ENCODE measurements at regions not wholly inside any gene's neighbourhood (a gene's known extent, or its start where the extent isn't known, plus 50 kb on each side); places are given as distances from the start of the nearest gene placed in this dataset.

DNA sequence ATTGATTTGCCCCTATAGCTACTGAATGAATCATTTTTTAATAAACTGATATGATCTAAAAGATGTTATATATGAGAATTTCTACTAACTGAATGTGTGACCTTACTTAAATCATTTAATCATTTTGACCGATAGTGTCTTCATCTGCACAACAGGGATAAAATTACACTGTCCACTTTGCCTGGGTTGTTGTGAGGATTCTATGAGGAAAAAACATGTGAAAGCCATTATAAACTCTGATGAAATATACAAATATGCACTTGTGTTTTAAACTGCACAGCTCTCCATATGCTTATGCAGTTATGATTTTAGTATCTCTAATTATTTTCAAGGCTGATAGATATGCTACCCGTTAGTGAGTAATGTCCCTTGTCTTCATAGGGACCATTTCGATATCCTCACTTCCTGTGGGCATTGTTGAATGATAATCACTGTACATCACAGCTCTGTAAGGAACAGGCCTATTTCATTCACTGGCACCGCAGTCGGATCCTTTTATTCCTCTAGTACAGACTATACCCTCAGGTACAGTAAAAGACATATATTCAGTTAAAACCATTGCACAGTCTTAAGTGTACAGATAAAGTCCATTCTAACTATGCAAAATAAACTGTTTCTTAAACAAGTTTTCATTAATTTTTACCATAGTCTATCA, 88.7 kb upstream of the RAP1B start:
- Histone ChIP-seq H3K36me3 (ENCODE audit: control insufficient read depth, low read depth, low read length) (no peaks in the 10 kb centered on the region), H3K4me3 (ENCODE audit: low read length) (no peak overlapping the region), H3K27me3 (ENCODE audit: control insufficient read depth, insufficient read depth, low read length) (no peaks in the 10 kb centered on the region), H3K9me3 (ENCODE audit: control insufficient read depth, low read depth, low read length) (no peaks in the 10 kb centered on the region), H3K9ac (ENCODE audit: low read length) (no peak overlapping the region), H3K27ac (ENCODE audit: low read length) (no peak overlapping the region), H3K4me1 (ENCODE audit: control insufficient read depth, low read depth, low read length) (no peaks in the 10 kb centered on the region)

DNA sequence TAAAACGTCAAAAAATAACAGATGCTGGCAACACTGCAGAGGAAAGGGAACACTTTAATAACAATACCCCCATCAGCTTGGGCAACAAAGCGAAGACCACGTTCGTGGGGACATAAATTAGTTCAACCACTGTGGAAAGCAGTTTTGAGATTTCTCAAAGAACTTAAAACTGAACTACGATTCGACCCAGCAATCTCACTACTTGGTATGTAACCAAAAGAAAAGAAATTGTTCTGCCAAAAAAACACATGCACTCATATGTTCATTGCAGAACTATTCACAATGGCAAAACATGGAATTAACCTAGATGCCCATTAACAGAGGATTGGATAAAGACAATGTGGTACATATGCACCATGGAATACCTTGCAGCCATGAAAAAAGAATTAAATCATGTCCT, 81.2 kb upstream of the RAP1B start:
- Histone ChIP-seq H3K4me1 (ENCODE audit: control insufficient read depth, low read depth, low read length) (no peaks in the 10 kb centered on the region), H3K27me3 (ENCODE audit: control insufficient read depth, insufficient read depth, low read length) (no peaks in the 10 kb centered on the region), H3K27ac (ENCODE audit: low read length) (no peak overlapping the region), H3K4me3 (ENCODE audit: low read length) (no peak overlapping the region), H3K36me3 (ENCODE audit: control insufficient read depth, low read depth, low read length) (no peaks in the 10 kb centered on the region), H3K9me3 (ENCODE audit: control insufficient read depth, low read depth, low read length) (no peaks in the 10 kb centered on the region), H3K9ac (ENCODE audit: low read length) (no peak overlapping the region)

DNA sequence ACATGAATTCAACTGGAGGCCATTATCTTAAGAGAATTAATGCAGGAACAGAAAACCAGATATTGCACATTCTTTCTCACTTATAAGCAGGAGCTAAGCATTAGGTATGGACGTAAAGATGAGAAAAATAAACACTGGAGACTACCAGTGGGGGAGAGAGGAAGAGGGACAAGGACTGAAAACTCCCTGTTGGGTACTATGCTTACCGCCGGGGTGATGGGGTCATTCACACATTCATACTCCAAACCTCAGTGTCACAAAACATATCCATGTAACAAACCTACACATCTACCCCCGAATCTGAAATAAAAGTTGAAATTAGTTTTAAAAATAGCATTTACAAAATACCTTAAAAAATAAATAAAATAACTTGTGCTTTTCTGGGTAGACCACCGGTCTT, 80.8 kb upstream of the RAP1B start:
- Histone ChIP-seq H3K4me3 (ENCODE audit: low read length) (no peak overlapping the region), H3K4me1 (ENCODE audit: control insufficient read depth, low read depth, low read length) (no peaks in the 10 kb centered on the region), H3K9ac (ENCODE audit: low read length) (no peak overlapping the region), H3K9me3 (ENCODE audit: control insufficient read depth, low read depth, low read length) (no peaks in the 10 kb centered on the region), H3K27me3 (ENCODE audit: control insufficient read depth, insufficient read depth, low read length) (no peaks in the 10 kb centered on the region), H3K27ac (ENCODE audit: low read length) (no peak overlapping the region), H3K36me3 (ENCODE audit: control insufficient read depth, low read depth, low read length) (no peaks in the 10 kb centered on the region)

DNA sequence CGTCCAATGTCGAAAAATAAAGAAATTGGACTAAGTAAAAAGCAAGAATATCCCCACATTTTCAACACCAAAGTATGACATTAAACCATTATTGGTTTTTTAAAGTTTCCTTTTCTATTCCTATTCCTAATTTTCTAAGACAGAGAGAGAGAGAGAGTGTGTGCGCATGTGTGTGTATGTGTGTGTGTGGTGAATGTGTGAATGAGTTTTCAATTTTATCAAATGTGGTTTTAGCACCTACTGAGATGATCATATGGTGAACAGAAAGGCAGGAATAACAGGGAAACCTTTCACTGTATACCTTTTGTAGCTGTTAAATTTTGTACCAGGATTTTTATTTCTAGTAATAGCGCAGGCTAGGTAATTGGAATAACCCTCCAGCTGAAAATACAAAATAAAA, 80.4 kb upstream of the RAP1B start:
- Histone ChIP-seq H3K4me3 (ENCODE audit: low read length) (no peak overlapping the region), H3K9ac (ENCODE audit: low read length) (no peak overlapping the region), H3K9me3 (ENCODE audit: control insufficient read depth, low read depth, low read length) (no peaks in the 10 kb centered on the region), H3K36me3 (ENCODE audit: control insufficient read depth, low read depth, low read length) (no peaks in the 10 kb centered on the region), H3K27me3 (ENCODE audit: control insufficient read depth, insufficient read depth, low read length) (no peaks in the 10 kb centered on the region), H3K27ac (ENCODE audit: low read length) (no peak overlapping the region), H3K4me1 (ENCODE audit: control insufficient read depth, low read depth, low read length) (no peaks in the 10 kb centered on the region)

DNA sequence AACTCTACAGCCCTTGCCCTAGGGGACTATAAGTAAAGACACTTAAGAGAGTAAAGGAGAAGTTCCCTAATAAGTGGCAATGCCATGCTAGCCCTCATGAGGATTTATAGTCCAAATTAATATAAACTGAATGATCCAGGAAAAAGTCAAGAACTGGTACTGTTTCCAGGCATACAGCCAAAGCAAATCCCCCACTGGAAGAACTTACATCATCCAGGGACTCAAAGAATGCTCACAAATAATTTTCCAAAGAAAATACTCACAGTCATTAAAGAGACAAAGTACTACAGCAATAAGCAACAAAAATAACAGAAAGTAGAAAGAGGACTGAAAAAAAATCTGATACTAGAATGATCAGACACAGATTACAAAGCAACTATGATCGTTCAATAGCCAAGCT, 79.7 kb upstream of the RAP1B start:
- Histone ChIP-seq H3K27ac (ENCODE audit: low read length) (no peak overlapping the region), H3K4me1 (ENCODE audit: control insufficient read depth, low read depth, low read length) (no peaks in the 10 kb centered on the region), H3K4me3 (ENCODE audit: low read length) (no peak overlapping the region), H3K9ac (ENCODE audit: low read length) (no peak overlapping the region), H3K9me3 (ENCODE audit: control insufficient read depth, low read depth, low read length) (no peaks in the 10 kb centered on the region), H3K36me3 (ENCODE audit: control insufficient read depth, low read depth, low read length) (no peaks in the 10 kb centered on the region), H3K27me3 (ENCODE audit: control insufficient read depth, insufficient read depth, low read length) (no peaks in the 10 kb centered on the region)

DNA sequence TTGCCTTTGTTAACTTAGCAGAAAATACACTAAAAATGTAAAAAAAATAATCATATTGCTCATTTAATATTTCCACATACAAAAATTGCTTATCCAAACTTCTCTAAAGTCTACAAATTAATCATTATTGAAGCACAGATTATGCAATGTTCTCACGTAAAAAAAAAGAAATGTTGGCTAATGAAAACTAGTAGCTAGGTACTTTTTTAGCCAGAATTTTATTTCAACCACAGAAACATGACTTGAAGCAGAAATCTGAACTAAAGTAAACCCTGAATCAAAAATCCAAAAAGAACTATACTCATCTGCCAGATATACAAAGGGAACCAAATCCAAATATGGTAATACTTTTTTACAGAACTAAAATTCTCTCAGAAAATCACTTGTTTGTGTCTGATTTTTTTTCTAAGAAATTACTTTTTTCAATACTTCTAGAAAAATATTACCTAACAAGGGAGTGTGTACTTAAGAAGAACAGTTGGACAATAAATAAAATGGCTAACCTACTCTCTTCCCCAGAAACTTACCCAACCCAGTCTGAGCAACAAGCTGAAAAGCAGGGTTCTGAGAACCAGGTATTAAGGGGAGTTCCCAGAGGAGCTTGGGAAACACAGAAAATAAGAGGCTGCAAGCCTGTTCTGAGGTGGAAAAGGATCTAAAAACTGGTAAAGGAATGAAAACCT, 78.4 kb upstream of the RAP1B start:
- Histone ChIP-seq H3K27me3 (ENCODE audit: control insufficient read depth, insufficient read depth, low read length) (no peaks in the 10 kb centered on the region), H3K9ac (ENCODE audit: low read length) (no peak overlapping the region), H3K4me3 (ENCODE audit: low read length) (no peak overlapping the region), H3K9me3 (ENCODE audit: control insufficient read depth, low read depth, low read length) (no peaks in the 10 kb centered on the region), H3K36me3 (ENCODE audit: control insufficient read depth, low read depth, low read length) (no peaks in the 10 kb centered on the region), H3K4me1 (ENCODE audit: control insufficient read depth, low read depth, low read length) (no peaks in the 10 kb centered on the region), H3K27ac (ENCODE audit: low read length) (no peak overlapping the region)

DNA sequence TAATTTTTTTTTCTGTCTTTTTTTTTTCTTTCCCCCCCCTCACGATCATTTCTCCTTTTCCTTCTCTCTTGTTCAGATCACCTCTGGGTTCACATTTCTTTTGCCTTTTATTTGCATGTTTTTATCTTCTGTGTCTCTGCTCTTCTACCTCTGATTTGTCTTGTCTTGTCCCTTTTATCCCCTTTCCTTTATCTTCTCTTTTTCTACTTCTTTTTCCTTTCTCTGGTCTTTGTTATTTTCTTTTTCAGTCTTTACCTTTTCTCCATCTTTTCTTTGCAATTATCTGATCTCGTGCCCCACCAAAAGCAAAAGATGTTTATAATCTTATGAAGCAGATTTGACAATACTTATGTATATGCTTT, 77.8 kb upstream of the RAP1B start:
- no peaks in the 10 kb centered on the region for H3K4me1 ChIP-seq (ENCODE audit: control insufficient read depth, low read depth, low read length)
- H3K27ac ChIP-seq (ENCODE audit: low read length) = no peak overlapping the region
- no peak overlapping the region for H3K4me3 ChIP-seq (ENCODE audit: low read length)
- H3K36me3 ChIP-seq (ENCODE audit: control insufficient read depth, low read depth, low read length) = no peaks in the 10 kb centered on the region
- no peak overlapping the region for H3K9ac ChIP-seq (ENCODE audit: low read length)
- no peaks in the 10 kb centered on the region for H3K27me3 ChIP-seq (ENCODE audit: control insufficient read depth, insufficient read depth, low read length)
- H3K9me3 ChIP-seq (ENCODE audit: control insufficient read depth, low read depth, low read length) = no peaks in the 10 kb centered on the region

DNA sequence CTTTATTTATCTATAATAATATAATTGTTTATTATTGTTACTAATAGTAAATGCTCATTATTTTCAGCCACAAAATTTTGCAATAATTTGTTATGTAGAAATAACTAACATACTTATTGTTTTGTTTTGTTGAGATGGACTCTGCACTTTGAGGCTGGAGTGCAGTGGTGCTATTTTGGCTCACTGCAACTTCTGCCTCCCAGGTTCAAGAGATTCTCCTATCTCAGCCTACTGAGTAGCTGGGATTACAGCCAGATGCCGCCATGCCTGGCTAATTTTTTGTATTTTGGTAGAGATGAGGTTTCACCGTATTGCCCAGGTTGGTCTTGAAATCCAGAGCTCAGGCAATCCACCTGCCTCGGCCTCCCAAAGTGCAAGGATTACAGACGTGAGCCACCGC, 76.6 kb upstream of the RAP1B start:
- Histone ChIP-seq H3K36me3 (ENCODE audit: control insufficient read depth, low read depth, low read length) (no peaks in the 10 kb centered on the region), H3K4me1 (ENCODE audit: control insufficient read depth, low read depth, low read length) (peaks cover 9% of the 10 kb centered on the region), H3K9me3 (ENCODE audit: control insufficient read depth, low read depth, low read length) (no peaks in the 10 kb centered on the region), H3K4me3 (ENCODE audit: low read length) (no peak overlapping the region), H3K27me3 (ENCODE audit: control insufficient read depth, insufficient read depth, low read length) (no peaks in the 10 kb centered on the region), H3K9ac (ENCODE audit: low read length) (no peak overlapping the region), H3K27ac (ENCODE audit: low read length) (no peak overlapping the region)

DNA sequence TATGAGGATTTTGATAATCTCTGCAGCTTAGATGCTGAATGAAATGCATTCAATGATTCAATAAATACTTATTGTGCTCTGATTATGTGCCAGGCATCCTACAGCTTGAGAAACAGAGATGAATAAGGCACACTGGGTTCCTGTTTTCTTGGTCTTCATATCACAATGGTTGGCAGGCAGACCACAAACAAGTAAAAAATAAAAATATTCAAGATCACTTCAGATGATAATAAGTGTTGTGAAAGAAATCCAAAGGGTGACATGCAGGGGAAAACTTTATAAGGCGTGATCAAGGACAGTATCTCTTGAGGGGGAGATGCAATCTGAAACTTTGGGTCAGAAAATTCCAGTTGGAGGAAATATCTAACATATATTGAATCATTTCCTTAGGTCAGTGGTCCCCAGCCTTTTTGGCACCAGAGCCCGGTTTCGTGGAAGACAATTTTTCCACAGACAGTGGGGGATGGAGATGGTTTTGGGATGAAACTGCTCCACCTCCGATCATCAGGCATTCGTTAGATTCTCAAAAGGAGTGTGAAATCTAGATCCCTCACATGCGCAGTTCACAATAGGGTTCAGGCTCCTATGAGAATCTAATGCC, 73.7 kb upstream of the RAP1B start:
- H3K36me3 ChIP-seq (ENCODE audit: control insufficient read depth, low read depth, low read length) = no peaks in the 10 kb centered on the region
- peaks cover 5% of the 10 kb centered on the region for H3K9me3 ChIP-seq (ENCODE audit: control insufficient read depth, low read depth, low read length)
- H3K27ac ChIP-seq (ENCODE audit: low read length) = no peak overlapping the region
- H3K4me3 ChIP-seq (ENCODE audit: low read length) = no peak overlapping the region
- no peak overlapping the region for H3K9ac ChIP-seq (ENCODE audit: low read length)
- peaks cover 18% of the 10 kb centered on the region for H3K4me1 ChIP-seq (ENCODE audit: control insufficient read depth, low read depth, low read length)
- H3K27me3 ChIP-seq (ENCODE audit: control insufficient read depth, insufficient read depth, low read length) = no peaks in the 10 kb centered on the region

DNA sequence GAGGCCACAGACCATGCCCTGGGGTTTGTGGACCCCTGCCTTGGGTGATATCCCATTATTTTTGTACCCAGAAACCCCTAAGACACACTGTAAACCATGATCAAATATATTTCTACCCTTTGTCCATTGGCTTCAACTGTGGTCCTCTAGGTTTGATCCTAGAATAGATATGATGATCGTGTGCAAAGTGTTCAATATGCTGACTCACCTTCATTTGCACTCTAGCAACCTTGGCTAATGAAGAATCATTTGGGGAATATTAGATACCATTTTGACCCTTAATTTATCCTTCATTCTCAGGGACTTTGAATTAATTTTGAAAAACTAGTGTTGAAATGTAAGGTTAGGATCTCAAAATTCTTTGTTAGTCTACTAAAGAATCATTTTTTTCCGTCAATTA, 73.1 kb upstream of the RAP1B start:
- peaks cover 18% of the 10 kb centered on the region for H3K4me1 ChIP-seq (ENCODE audit: control insufficient read depth, low read depth, low read length)
- H3K4me3 ChIP-seq (ENCODE audit: low read length) = no peak overlapping the region
- H3K9me3 ChIP-seq (ENCODE audit: control insufficient read depth, low read depth, low read length) = peaks cover 5% of the 10 kb centered on the region
- H3K9ac ChIP-seq (ENCODE audit: low read length) = no peak overlapping the region
- H3K36me3 ChIP-seq (ENCODE audit: control insufficient read depth, low read depth, low read length) = no peaks in the 10 kb centered on the region
- no peaks in the 10 kb centered on the region for H3K27me3 ChIP-seq (ENCODE audit: control insufficient read depth, insufficient read depth, low read length)
- H3K27ac ChIP-seq (ENCODE audit: low read length) = no peak overlapping the region

DNA sequence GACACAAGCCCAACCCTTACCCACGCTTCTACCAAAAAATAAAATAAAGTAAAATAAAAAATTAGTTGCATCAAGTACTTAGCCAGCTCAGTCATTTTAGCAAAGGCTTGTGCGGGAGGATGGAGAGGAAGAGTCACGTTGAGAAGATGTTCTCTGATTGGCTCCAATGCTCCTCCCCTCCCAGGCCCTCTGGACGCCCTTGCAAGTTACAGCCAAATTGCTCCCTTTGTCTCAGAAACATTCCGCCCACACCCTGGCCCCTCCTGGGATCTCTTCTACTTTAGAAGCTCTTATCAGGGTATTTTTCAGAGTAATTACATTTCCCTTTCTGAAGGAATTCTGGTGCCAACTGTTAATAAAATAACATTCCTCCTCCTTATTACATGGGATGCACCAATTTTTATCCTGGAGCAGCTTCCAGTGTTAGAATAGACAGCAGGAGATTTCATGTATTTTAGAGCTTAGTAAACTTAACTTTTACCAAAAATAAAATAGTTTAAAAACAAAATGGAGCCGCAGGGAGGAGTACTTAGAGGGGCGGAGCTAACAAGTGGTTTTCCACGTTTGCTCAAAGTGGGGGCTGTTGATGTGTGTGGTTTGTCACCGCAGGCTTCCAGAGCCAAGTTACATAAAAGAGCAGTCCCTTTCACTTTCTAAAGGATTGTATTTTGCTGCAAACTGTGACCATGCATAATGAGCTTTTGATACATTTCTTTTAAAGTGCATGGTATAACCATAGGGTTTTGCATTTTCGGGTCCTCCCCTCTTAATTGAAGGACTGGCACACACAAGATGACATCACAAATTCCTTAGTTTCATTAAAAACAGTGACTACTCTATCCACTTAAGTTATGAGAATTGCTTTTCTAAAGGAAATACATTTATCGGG, 71.7 kb upstream of the RAP1B start:
- Histone ChIP-seq H3K27me3 (ENCODE audit: control insufficient read depth, insufficient read depth, low read length) (no peaks in the 10 kb centered on the region), H3K4me1 (ENCODE audit: control insufficient read depth, low read depth, low read length) (peaks cover 18% of the 10 kb centered on the region), H3K4me3 (ENCODE audit: low read length) (peak overlapping the region; percentile 44), H3K27ac (ENCODE audit: low read length) (peak overlapping the region; percentile 81), H3K9me3 (ENCODE audit: control insufficient read depth, low read depth, low read length) (peaks cover 5% of the 10 kb centered on the region), H3K9ac (ENCODE audit: low read length) (peak overlapping the region; percentile 51), H3K36me3 (ENCODE audit: control insufficient read depth, low read depth, low read length) (no peaks in the 10 kb centered on the region)
